Activated CD4-positive, alpha-beta memory T cell treated with anti-CD3 and anti-CD28 coated beads for 36 hours (primary cell): ENCODE measurements at regions not wholly inside any gene's neighbourhood (a gene's known extent, or its start where the extent isn't known, plus 50 kb on each side); places are given as distances from the start of the nearest gene placed in this dataset.

Source experiments
- CTCF ChIA-PET: fragments of 350-600 bp; sonication (Branson Sonifier 250); formaldehyde crosslinking; loops from one replicate; lab custom pipeline; 2021; ENCODE audit warnings: antibody characterized with exemption, inconsistent platforms; lab: Charles Lee
- POLR2A ChIA-PET: fragments of 350-600 bp; sonication (Branson Sonifier 250); formaldehyde crosslinking; loops from one replicate; lab custom pipeline; 2021; ENCODE audit warnings: antibody characterized with exemption; lab: Charles Lee
- DNase-seq: peaks from one replicate; pipeline ENCODE4 v3.0.0-alpha.2; 2020
- H3K27ac Mint-ChIP-seq: one replicate; pipeline ENCODE4 v1.8.0; 2021; ENCODE audit warnings: mixed read lengths
- H3K27me3 Mint-ChIP-seq: one replicate; pipeline ENCODE4 v1.8.0; 2021; ENCODE audit warnings: mixed read lengths
- H3K36me3 Mint-ChIP-seq: one replicate; pipeline ENCODE4 v1.8.0; 2021; ENCODE audit warnings: mixed read lengths
- H3K4me1 Mint-ChIP-seq: one replicate; pipeline ENCODE4 v1.8.0; 2021; ENCODE audit warnings: low read depth, mixed read lengths
- H3K4me3 Mint-ChIP-seq: one replicate; pipeline ENCODE4 v1.8.0; 2021; ENCODE audit warnings: mild to moderate bottlenecking, mixed read lengths
- H3K9me3 Mint-ChIP-seq: one replicate; pipeline ENCODE4 v1.8.0; 2021; ENCODE audit warnings: mixed read lengths
- intact Hi-C: fragments of 100-400 bp; cut with micrococcal nuclease; formaldehyde crosslinking; loops from one replicate; pipeline ENCODE4 v1.15.1; 2023

GRCh38 chr6:125508793-125509192 is 207.0 kb upstream of the HDDC2 start:
- Mint-ChIP-seq H3K36me3 (no peaks in the 10 kb centered on the region), H3K27me3 (peaks cover 6% of the 10 kb centered on the region), H3K4me1 (no peaks in the 10 kb centered on the region), H3K4me3 (no peak overlapping the region), H3K9me3 (no peaks in the 10 kb centered on the region), H3K27ac (no peak overlapping the region)
- intact Hi-C loops: no loop called here
- no peak for DNase-seq
- ChIA-PET CTCF (no interaction called here), POLR2A (no interaction called here)

GRCh38 chr6:125509477-125509876 is 207.7 kb upstream of the HDDC2 start:
- no peak overlapping the region for H3K27ac Mint-ChIP-seq
- no peaks in the 10 kb centered on the region for H3K4me1 Mint-ChIP-seq
- intact Hi-C loops: no loop called here
- no peaks in the 10 kb centered on the region for H3K9me3 Mint-ChIP-seq
- peaks cover 6% of the 10 kb centered on the region for H3K27me3 Mint-ChIP-seq
- ChIA-PET POLR2A (no interaction called here), CTCF (no interaction called here)
- no peak overlapping the region for H3K4me3 Mint-ChIP-seq
- no peaks in the 10 kb centered on the region for H3K36me3 Mint-ChIP-seq
- DNase-seq: no peak

DNA sequence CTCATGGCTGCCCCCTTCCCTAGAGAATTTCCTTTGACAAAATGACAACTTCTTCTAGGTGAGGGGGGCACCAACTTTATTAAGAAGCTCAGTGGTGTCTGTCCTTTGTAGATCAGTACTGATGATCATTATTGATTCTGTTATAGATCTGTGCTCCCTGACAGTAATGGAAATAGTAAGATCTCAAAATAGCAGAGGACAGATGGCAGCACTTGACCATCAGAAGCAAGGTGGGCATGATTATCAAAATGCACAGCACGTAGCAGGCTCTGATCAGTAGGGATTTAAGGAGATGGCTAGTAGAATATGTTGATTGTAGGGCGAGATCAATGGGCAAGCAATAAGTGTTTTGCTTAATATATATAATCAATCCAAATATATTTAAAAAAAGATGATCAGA is 208.6 kb upstream of the HDDC2 start:
- Mint-ChIP-seq H3K4me3 (no peak overlapping the region), H3K27me3 (peaks cover 4% of the 10 kb centered on the region), H3K36me3 (no peaks in the 10 kb centered on the region), H3K9me3 (no peaks in the 10 kb centered on the region), H3K27ac (no peak overlapping the region), H3K4me1 (no peaks in the 10 kb centered on the region)
- DNase-seq: no peak
- POLR2A ChIA-PET: no interaction called here
- CTCF ChIA-PET: no interaction called here
- intact Hi-C loops: loop anchor here (5.0 kb wide), 1 partner anchor 242 kb away; no protein-coding TSS in a partner anchor

DNA sequence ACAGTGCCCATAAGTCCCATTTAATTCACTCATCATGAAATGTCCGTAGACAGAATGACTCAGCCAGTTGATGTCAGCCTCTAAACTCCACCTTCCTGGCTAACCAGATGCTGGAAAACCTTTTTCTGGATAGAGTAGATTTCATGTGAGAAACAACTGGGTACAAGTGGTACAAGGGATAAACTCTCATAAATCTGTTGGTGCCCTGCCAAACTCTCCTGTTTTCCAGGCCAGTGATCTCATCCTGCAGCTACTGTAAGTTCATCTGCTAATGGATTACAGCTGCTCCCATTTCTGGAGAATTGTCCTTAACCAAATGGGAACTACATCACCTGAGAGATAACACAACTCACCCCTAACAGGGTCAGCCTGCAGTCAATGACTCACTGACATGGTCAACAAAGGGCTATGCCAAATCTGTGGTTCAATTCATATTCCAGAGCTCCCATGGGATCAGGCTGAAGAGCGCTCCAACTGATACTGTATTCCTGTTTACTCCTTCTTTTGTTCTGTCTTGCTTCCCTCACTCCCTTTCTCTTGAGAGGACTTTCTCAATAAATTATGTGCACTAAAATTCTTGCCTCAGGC is 210.1 kb upstream of the HDDC2 start:
- no peaks in the 10 kb centered on the region for H3K36me3 Mint-ChIP-seq
- CTCF ChIA-PET: no interaction called here
- POLR2A ChIA-PET: no interaction called here
- no peak overlapping the region for H3K4me3 Mint-ChIP-seq
- peaks cover 5% of the 10 kb centered on the region for H3K9me3 Mint-ChIP-seq
- intact Hi-C loops: loop anchor here (5.0 kb wide), 1 partner anchor 240 kb away; no protein-coding TSS in a partner anchor
- no peak for DNase-seq
- H3K27ac Mint-ChIP-seq: no peak overlapping the region
- no peaks in the 10 kb centered on the region for H3K4me1 Mint-ChIP-seq
- H3K27me3 Mint-ChIP-seq: peaks cover 2% of the 10 kb centered on the region

DNA sequence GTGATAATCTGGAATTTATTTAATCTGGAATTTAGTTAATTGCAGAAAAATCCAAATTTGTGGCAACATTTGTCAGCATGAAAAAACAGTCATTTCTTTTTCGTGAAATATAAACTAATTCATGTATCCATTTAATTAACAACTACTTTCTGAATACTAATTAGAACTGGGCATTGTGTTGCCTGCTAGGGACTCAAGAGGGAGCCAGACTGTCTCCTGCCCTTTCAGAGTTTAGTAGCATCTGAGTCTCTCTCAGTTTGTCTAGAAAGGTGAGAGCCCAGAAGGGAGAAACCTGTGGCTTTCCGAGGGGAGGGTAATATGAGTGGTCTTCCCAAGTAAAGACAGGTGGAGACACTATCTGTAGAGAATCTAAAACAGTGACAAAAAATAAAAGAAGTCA is 210.9 kb upstream of the HDDC2 start:
- intact Hi-C loops: loop anchor here (5.0 kb wide), 1 partner anchor 240 kb away; no protein-coding TSS in a partner anchor
- no peak for DNase-seq
- POLR2A ChIA-PET: no interaction called here

GRCh38 chr6:125513978-125514377 is 212.2 kb upstream of the HDDC2 start:
- Mint-ChIP-seq H3K9me3 (peaks cover 9% of the 10 kb centered on the region), H3K4me1 (no peaks in the 10 kb centered on the region), H3K27ac (no peak overlapping the region), H3K27me3 (peaks cover 2% of the 10 kb centered on the region), H3K4me3 (no peak overlapping the region), H3K36me3 (no peaks in the 10 kb centered on the region)
- ChIA-PET CTCF (interaction anchor here (1.0 kb wide), 1 partner anchor 240 kb away, joined by 3 read pairs; no protein-coding TSS in a partner anchor), POLR2A (no interaction called here)
- no peak for DNase-seq
- intact Hi-C loops: loop anchor here (5.0 kb wide), 1 partner anchor 238 kb away; no protein-coding TSS in a partner anchor

More for the DNA sequence above, 210.9 kb upstream of the HDDC2 start:
- Mint-ChIP-seq H3K4me1 (no peaks in the 10 kb centered on the region), H3K36me3 (no peaks in the 10 kb centered on the region), H3K9me3 (peaks cover 9% of the 10 kb centered on the region), H3K4me3 (no peak overlapping the region), H3K27ac (no peak overlapping the region), H3K27me3 (peaks cover 1% of the 10 kb centered on the region)
- CTCF ChIA-PET: no interaction called here

DNA sequence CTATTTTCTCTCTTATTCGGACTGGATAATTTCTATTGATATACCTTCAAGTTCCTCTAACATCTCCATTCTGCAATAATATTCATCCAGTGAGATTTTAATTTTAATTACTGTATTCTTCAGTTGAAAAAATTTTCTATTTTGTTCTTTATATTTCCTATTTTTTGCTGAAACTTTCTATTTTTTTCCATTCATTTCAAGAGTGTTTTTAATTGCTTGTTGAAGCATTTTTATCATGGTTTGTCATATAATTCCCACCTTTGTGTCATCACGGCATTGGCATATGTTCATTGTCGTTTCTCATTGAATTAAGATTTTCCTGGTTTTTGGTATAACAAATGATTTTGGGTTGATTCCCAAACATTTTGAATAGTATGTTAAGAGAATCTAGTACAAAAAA is 214.9 kb upstream of the HDDC2 start:
- peaks cover 2% of the 10 kb centered on the region for H3K27me3 Mint-ChIP-seq
- H3K9me3 Mint-ChIP-seq: peaks cover 9% of the 10 kb centered on the region
- intact Hi-C loops: no loop called here
- POLR2A ChIA-PET: no interaction called here
- no peaks in the 10 kb centered on the region for H3K4me1 Mint-ChIP-seq
- CTCF ChIA-PET: interaction anchor here (0.6 kb wide), 1 partner anchor 1931 kb away, joined by 3 read pairs; no protein-coding TSS in a partner anchor
- H3K4me3 Mint-ChIP-seq: no peak overlapping the region
- H3K36me3 Mint-ChIP-seq: no peaks in the 10 kb centered on the region
- no peak for DNase-seq
- no peak overlapping the region for H3K27ac Mint-ChIP-seq

DNA sequence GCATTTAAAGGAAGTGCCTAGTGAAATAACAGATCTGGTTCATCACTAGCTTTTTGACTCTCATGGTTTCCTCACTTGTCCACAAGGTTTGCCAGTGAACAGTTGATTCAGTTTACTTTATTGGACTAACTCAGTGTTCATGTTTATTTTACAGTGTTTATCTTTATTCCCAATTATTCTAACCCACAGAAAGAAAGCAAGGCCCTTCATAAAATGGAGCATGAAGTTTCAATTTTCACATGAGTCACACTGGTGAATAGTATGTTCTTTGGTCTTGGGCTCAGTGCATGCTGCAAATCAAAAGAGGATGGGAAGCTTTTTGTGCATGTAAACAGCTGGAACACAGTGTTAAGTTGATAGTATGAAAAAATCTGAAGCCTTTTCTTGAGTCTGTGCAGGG is 217.6 kb upstream of the HDDC2 start:
- Mint-ChIP-seq H3K27ac (no peak overlapping the region), H3K4me3 (no peak overlapping the region), H3K27me3 (peaks cover 6% of the 10 kb centered on the region), H3K36me3 (no peaks in the 10 kb centered on the region), H3K4me1 (no peaks in the 10 kb centered on the region), H3K9me3 (peaks cover 9% of the 10 kb centered on the region)
- CTCF ChIA-PET: no interaction called here
- intact Hi-C loops: no loop called here
- POLR2A ChIA-PET: no interaction called here
- DNase-seq: no peak

GRCh38 chr6:125524356-125524755 is 222.6 kb upstream of the HDDC2 start:
- H3K36me3 Mint-ChIP-seq: no peaks in the 10 kb centered on the region
- H3K27ac Mint-ChIP-seq: no peak overlapping the region
- H3K9me3 Mint-ChIP-seq: no peaks in the 10 kb centered on the region
- intact Hi-C loops: no loop called here
- peaks cover 18% of the 10 kb centered on the region for H3K27me3 Mint-ChIP-seq
- ChIA-PET CTCF (no interaction called here), POLR2A (no interaction called here)
- H3K4me1 Mint-ChIP-seq: no peaks in the 10 kb centered on the region
- H3K4me3 Mint-ChIP-seq: no peak overlapping the region
- no peak for DNase-seq

- Mint-ChIP-seq H3K9me3 (no peaks in the 10 kb centered on the region), H3K4me3 (no peak overlapping the region), H3K36me3 (no peaks in the 10 kb centered on the region), H3K27ac (no peak overlapping the region), H3K27me3 (peaks cover 25% of the 10 kb centered on the region), H3K4me1 (no peaks in the 10 kb centered on the region)
- DNase-seq: no peak
- intact Hi-C loops: no loop called here
- CTCF ChIA-PET: no interaction called here
- POLR2A ChIA-PET: no interaction called here
Observed at GRCh38 chr6:125526007-125526720, 223.3 kb upstream of the HEY2 start.

GRCh38 chr6:125528621-125529041 is 220.8 kb upstream of the HEY2 start:
- POLR2A ChIA-PET: no interaction called here
- DNase-seq: no peak
- H3K27me3 Mint-ChIP-seq: peaks cover 27% of the 10 kb centered on the region
- H3K4me1 Mint-ChIP-seq: no peaks in the 10 kb centered on the region
- H3K27ac Mint-ChIP-seq: no peak overlapping the region
- intact Hi-C loops: no loop called here
- CTCF ChIA-PET: no interaction called here
- no peaks in the 10 kb centered on the region for H3K36me3 Mint-ChIP-seq
- H3K4me3 Mint-ChIP-seq: no peak overlapping the region
- H3K9me3 Mint-ChIP-seq: no peaks in the 10 kb centered on the region

DNA sequence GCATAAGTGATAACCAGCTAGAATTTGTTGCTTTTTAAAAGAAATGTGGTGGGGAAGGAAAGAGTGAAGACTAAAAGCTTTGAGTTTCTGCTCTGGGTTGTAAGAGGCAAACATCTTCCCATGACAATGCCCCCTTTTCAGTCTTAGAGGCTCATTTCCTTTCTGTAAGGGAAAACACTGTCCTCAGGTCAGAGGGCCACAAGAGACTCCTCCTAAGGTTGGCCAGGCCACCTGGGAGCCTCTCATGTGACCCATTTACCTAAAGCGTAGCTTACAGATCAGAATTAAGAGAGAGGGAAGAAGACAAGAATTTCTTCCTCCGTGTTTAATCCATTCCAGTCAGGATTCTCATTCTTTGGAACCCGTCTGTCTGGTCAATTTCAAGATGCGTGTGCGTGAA is 220.4 kb upstream of the HEY2 start:
- Mint-ChIP-seq H3K27ac (no peak overlapping the region), H3K36me3 (no peaks in the 10 kb centered on the region), H3K9me3 (no peaks in the 10 kb centered on the region), H3K4me3 (no peak overlapping the region), H3K4me1 (no peaks in the 10 kb centered on the region), H3K27me3 (peaks cover 30% of the 10 kb centered on the region)
- intact Hi-C loops: no loop called here
- DNase-seq: no peak
- ChIA-PET CTCF (no interaction called here), POLR2A (no interaction called here)
